Inflammatory macrophage treated with lipopolysaccharide for 1 hour (primary cell): ENCODE measurements at regions not wholly inside any gene's neighbourhood (a gene's known extent, or its start where the extent isn't known, plus 50 kb on each side); places are given as distances from the start of the nearest gene placed in this dataset.
A peak's percentile ranks its signal among the peaks of the same experiment; 100 is the strongest.
"Not testable (repeated sequence)": the region's sequence is repeated elsewhere in the genome, so short reads cannot be mapped to it uniquely, and the experiment has no call there.

Source experiments
- DNase-seq, 2 donors: peaks; one replicate each; pipeline ENCODE4 v3.0.0-alpha.2; 2020 to 2022

- not testable (repeated sequence) for DNase-seq
Measured at GRCh38 chr17:14723349-14723748, 422.5 kb downstream of the HS3ST3B1 start.

- DNase-seq, result no peak
Measured at GRCh38 chr17:14719942-14720341, 419.1 kb downstream of the HS3ST3B1 start.

- DNase-seq, result no peak
Measured at GRCh38 chr17:14717859-14718258, 417.0 kb downstream of the HS3ST3B1 start.

GRCh38 chr17:14715561-14715960 lies 414.7 kb downstream of the HS3ST3B1 start:
- no peak for DNase-seq

GRCh38 chr17:14712611-14713021 lies 411.7 kb downstream of the HS3ST3B1 start:
- DNase-seq, result peak; percentile 61 to 66

GRCh38 chr17:14704121-14704520 lies 403.2 kb downstream of the HS3ST3B1 start:
- DNase-seq, result no peak

- no peak for DNase-seq
Measured at GRCh38 chr17:14701886-14702285, 401.0 kb downstream of the HS3ST3B1 start.

GRCh38 chr17:14699574-14700185 lies 398.8 kb downstream of the HS3ST3B1 start:
- no peak for DNase-seq

- peak; percentile 60 to 72 for DNase-seq
Measured at GRCh38 chr17:14693382-14693781, 392.5 kb downstream of the HS3ST3B1 start.

GRCh38 chr17:14690704-14691103 lies 389.8 kb downstream of the HS3ST3B1 start:
- no peak for DNase-seq

- DNase-seq, result no peak
Measured at GRCh38 chr17:14688134-14688533, 387.3 kb downstream of the HS3ST3B1 start.

GRCh38 chr17:14672830-14673229 lies 371.9 kb downstream of the HS3ST3B1 start:
- DNase-seq, result peak; percentile 46 to 55

- no peak for DNase-seq
Measured at GRCh38 chr17:14670861-14671260, 370.0 kb downstream of the HS3ST3B1 start.

GRCh38 chr17:14664511-14664910 lies 363.6 kb downstream of the HS3ST3B1 start:
- no peak for DNase-seq

GRCh38 chr17:14641117-14641516 lies 340.2 kb downstream of the HS3ST3B1 start:
- DNase-seq, result no peak

- no peak for DNase-seq
Measured at GRCh38 chr17:14637260-14637659, 336.4 kb downstream of the HS3ST3B1 start.

- no peak for DNase-seq
Measured at GRCh38 chr17:14630621-14631020, 329.7 kb downstream of the HS3ST3B1 start.

GRCh38 chr17:14630046-14630445 lies 329.2 kb downstream of the HS3ST3B1 start:
- peak; percentile 2 to 63 for DNase-seq

GRCh38 chr17:14622615-14623101 lies 321.8 kb downstream of the HS3ST3B1 start:
- no peak for DNase-seq

- DNase-seq, result no peak
Measured at GRCh38 chr17:14621826-14622614, 321.1 kb downstream of the HS3ST3B1 start.

GRCh38 chr17:14619821-14620220 lies 318.9 kb downstream of the HS3ST3B1 start:
- no peak for DNase-seq

- no peak for DNase-seq
Measured at GRCh38 chr17:14616528-14616927, 315.6 kb downstream of the HS3ST3B1 start.

GRCh38 chr17:14605267-14605599 lies 304.4 kb downstream of the HS3ST3B1 start:
- peak in 1 of 2 donors; percentile 83 for DNase-seq

- peak; percentile 72 to 86 for DNase-seq
Measured at GRCh38 chr17:14604591-14605266, 303.8 kb downstream of the HS3ST3B1 start.
